ENCODE measurements at regions not wholly inside any gene's neighbourhood (a gene's known extent, or its start where the extent isn't known, plus 50 kb on each side); places are given as distances from the start of the nearest gene placed in this dataset.

- DNase-seq: no peak
Measured at GRCh38 chr17:77266891-77267341, 126.1 kb downstream of the SEC14L1 start.

DNA sequence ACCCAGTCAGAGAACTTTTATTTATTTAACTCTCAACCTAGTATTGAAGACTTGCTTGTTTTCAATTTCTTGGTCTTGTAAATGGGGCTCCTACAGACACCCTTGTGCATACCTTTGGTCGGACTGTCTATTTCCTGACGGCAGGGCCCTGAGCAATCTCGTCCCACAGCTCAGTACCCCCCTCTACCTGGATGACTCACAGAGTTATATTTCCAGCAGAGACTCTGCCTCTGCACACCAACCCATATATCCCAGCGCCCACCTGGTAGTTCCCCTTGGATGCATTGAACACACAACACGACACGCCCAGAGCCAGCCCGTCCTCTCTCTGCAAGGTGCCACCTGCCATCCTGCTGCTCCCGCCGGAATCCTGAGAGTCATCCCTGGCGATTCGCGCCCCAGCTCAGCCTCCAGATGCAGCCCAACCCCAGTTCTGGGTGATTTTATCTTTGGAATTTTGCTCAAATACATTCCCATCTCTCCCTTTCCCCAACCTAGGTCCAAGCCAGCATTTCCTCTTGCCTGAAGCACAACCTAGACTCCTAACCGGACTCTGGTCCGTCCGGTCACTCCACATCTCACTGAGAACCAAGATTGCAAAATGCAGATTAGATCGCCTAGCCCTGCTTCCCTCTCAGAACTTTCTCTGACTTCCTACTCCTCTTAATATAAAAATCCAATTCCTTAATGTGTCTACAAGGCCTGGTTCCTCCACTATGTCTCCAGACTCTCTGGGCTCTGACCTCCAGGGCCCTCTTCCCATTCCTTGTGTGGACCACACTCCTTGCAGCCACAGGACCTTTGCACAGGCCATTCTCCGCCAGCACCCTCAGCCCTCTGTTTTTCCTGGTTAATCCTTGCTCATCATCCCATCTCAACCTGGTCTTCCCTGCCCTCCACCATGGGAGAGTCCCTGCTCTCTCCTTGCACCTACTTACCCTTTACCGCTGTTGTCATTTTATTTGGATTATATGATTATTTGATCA is 129.2 kb downstream of the SEC14L1 start:
- no peak for DNase-seq

- no peak for DNase-seq
Measured at GRCh38 chr17:77271411-77271810, 130.6 kb downstream of the SEC14L1 start.

- DNase-seq: no peak
Measured at GRCh38 chr17:77273397-77274085, 132.8 kb downstream of the SEC14L1 start.

DNA sequence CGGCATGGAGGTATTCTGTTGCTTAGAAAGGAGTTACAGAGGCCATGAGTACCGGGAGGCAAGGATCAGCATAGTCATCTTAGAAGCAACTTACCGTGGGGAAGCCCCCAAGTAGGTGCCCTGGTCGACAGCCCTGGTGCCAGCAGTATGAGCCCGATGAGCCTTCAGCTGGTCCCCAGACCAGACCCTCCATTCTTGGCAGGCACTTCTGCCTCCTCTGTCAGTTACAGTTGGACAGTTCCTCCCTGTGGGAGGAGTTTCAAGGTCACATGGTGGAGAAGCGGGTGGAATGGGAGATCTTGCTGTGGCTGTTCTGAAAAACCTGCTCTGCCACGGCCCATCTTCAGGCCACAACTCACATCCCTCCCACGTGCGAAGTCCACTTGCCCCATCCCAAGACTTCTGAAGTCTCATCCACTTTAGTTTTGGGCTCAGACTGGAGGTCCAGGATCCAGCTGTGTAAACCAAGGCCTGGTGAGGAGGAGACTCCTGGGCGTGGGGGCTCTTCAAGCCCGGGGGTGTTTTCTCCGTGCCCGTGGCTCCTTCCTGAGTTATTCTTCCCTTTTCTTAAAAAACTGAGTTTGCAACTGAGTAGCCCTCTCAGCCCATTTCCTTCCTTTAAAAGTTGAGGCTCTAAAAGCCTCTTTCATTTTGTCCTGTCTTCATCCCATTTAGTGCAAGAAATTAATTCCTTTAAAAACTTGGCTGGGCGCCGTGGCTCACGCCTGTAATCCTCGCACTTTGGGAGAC is 133.5 kb downstream of the SEC14L1 start:
- DNase-seq: no peak

DNA sequence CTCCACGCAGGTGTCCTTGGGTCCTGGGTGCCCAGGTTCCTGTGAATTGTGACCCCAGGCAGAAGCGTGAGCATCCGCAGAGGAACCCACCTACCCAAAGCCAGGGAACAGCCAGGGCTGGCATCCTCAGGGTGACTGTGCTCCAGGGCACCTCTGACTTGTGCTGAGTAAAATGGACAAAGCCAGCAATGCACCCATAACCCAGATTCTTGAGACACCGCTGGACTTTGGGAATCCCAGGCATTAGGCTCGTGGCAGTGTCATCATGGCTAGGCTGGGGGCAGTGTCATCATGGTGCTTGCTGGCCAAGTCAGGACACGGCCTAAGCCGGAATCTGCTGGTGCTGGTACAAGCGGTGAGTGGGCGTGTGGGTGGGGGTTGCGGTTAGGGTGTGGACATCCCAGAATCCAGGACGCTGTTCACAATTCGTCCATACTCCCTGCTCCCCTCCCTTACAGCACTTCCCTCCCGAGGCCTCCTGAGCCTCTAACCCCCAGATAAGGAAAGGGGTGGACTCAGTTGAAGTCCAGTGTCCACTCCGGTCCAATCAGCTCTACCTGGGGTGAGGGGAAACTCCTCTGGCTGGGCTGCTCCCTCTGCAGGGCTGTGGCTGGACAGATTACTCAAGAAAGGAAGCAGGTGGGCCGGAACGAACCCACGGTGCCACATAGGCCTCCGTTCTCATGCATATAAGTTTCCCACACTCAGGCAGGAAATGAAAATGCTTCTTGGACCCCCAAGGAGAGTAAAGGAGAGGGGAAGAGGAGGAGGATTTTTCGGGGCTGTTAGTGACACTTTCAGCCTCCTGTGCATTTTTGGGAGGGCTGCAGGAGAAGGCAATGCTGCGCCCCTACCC is 138.9 kb downstream of the SEC14L1 start:
- no peak for DNase-seq

DNA sequence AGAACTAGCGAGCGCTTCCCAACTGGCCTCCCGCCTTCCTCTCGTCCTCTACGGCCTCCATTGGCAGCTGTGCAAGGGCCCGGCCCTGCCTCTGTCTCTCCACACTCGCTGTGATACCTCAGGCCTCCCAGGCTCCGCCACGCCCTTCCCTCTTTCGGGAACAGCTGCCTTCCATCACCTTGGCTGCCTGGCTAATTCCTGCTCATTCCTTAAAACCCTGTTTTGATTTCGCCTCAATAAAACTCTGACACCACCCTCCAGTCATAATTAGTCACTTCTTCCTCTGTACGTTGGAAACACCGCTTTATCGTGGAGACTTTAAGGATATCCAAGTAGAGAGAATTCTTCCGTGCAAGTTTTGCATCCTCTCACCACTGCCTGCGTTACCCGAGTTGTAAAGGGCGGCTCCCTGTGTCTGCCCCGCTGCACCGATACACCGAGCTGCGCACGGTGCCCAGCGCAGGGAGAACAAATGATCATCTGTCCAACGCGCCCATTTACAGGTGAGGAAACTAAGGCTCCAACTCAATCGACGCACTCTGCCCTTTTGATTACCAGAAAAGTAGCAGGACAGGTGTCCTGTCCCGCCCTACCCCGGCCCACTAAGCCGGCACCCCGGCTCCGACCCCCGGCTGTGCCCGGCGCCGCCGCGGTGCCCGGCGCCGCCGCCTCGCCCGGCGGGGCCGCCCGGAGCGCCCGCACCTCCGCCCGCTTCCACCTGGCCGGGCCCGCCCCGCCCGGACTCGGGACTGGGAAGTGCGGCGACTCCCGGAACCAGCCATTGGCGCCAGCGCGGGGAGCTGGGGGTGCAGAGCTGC is 139.7 kb downstream of the SEC14L1 start:
- DNase-seq: no peak

- DNase-seq: no peak
Measured at GRCh38 chr17:77281122-77281903, 140.5 kb downstream of the SEC14L1 start.

DNA sequence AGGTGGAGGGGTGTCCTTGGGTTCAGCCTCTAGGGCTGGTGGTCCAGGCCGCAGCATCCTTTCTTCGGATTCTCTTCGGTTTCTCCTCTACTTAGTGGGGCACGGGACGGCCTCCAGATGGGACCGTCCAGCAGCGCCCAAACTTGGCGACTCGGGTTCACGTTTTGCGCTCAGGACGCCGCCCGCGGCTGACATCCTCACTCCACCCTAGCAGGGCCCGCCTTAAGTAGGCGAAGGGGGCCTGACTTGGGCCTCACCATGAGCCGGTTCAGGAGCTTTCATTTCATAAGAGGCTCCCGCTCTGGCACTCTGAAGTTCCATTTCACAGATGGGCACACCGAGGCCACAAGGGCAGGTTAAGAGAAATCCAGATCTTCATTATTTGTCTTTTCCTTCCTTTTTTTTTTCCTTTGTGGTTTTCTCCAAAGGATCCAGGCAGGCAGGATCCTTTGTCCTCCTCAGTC is 141.2 kb downstream of the SEC14L1 start:
- DNase-seq: no peak

GRCh38 chr17:77282524-77283515 is 142.1 kb downstream of the SEC14L1 start:
- DNase-seq: no peak

DNA sequence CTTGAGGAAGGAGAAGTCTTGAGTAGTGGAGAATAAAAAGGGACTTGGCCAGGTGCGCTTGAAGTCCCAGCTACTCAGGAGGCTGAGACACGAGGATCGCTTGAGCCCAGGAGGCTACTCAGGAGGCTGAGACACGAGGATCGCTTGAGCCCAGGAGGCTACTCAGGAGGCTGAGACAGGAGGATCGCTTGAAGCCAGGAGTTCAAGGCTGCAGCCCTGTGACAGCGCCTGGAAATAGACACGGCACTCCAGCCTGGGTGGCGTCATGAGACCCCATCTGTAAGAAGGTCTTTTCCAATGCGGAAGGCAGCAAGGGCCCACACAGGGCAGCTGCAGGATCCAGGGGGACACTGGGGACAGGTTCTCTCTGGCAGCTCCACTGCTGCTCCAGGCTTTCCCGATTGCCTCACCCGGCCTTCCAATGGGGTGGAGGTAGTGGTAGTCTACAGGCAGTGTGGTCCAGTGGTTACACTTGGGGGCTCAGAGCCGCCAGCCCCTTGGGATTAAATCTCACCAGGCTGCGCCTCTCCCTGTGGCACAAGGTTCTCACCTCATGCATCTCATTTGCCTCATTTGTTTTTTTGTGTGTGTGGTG is 143.4 kb downstream of the SEC14L1 start:
- DNase-seq: no peak

- no peak for DNase-seq
Measured at GRCh38 chr17:77285594-77286390, 145.0 kb downstream of the SEC14L1 start.

DNA sequence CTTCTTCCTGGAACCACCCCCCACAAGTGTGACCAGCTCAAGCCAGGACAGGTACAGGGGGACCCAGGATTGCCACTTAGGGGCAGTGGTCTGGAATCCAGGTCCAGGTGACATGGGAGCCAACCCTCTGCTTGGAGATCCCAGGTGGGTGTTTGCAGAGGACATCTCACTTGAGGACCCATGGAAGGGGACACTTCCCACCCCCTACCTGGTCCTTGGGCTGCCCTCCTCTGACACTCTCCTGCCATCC is 145.5 kb downstream of the SEC14L1 start:
- DNase-seq: no peak

DNA sequence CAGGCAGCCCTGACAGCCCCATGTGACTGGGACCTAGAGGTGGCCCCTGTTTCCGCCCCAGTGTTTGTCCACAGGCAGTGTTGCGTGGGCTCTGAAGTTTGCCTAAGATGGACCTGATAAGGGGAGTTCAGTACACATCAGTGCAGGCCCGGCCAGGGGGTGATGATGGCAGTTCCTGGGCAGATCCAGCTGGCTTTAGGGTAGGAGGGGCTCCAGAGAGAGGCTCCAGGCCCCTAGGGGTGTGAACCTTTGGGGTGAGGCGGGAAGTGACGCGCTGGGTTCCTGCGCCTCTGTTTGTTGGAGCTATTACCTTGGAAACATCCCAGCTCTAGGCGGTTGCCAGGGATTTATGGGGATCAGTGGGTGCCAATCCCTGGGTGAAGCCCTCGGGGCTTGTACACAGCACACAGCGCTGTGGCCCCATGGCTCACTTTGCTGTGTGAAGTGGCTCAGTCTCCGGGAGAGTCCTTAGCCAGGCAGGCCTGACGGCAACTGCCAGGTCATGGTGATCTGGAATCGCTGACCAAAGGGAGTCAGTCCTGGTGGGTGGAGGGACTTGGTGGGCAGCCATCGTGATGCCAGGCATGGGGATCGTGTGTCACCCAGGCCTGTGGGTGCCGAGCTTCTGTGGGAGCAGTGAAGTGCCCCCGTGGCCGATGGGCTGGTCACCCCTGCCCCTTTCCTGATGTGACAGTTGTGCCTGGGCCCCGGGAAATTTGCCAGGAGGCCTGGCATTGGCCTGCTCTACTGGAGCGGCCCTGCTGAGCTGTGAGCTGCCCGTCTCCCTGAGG is 146.1 kb downstream of the SEC14L1 start:
- DNase-seq: no peak

DNA sequence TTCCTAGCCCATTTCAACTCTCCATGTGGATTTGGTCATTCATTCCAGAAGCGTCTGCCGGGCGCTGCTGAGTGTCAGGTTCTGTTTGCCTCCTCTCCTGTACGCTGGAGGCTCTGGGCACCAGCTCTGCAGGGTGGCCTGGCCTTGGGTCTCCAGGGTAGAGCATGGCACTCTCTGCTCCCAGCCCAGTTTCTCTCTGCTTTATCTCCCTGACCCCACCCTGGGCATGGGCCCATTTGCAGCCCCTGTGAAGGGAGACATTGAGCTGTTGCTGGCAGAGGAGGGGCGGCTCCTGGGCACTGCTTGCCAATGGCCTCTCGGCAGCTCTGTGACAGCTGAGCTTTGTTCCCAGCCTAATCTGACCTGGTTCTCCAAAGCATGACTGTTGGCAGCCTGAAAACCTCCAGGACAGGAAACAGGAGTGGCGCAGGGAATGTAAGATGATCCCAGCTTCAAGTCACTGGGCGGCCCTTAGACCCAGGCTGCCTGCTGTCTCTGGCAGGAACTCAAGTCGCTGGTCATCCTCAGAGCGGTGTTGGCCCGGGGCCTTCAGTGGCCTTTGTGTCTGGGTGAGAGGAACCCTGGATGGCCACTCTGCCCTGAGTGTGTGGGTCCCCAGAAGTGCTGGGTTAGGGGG is 146.8 kb downstream of the SEC14L1 start:
- peak; percentile 77 for DNase-seq

- no peak for DNase-seq
Measured at GRCh38 chr17:77288115-77288619, 147.4 kb downstream of the SEC14L1 start.
